WTC11 (cell line): ENCODE measurements at regions not wholly inside any gene's neighbourhood (a gene's known extent, or its start where the extent isn't known, plus 50 kb on each side); places are given as distances from the start of the nearest gene placed in this dataset.

ENCODE experiments used
- ATAC-seq: fragments of 200-7000 bp; cut with Tn5 transposase; 2 replicates; pipeline ENCODE4 v1.10.0; 2021; ENCODE audit warnings: mild to moderate bottlenecking, moderate library complexity
- CTCF ChIA-PET: fragments of 300-600 bp; sonication (Branson Sonifier 250); formaldehyde crosslinking; loops from one replicate; lab custom pipeline; 2021; ENCODE audit warnings: antibody characterized with exemption; lab: Charles Lee
- POLR2A ChIA-PET: fragments of 350-600 bp; sonication (Branson Sonifier 250); formaldehyde crosslinking; loops from one replicate; lab custom pipeline; 2021; ENCODE audit warnings: antibody characterized with exemption; lab: Charles Lee
- DNase-seq: peaks from one replicate; pipeline ENCODE4 v3.0.0; 2021; ENCODE audit warnings: low spot score
- H3K27ac Mint-ChIP-seq: 2 replicates; pipeline ENCODE4 v1.8.0; 2021; ENCODE audit warnings: mixed read lengths
- H3K27me3 Mint-ChIP-seq: 2 replicates; pipeline ENCODE4 v1.8.0; 2021; ENCODE audit warnings: low read depth, mild to moderate bottlenecking, moderate library complexity, mixed read lengths
- H3K36me3 Mint-ChIP-seq: 2 replicates; pipeline ENCODE4 v1.8.0; 2021; ENCODE audit warnings: mixed read lengths
- H3K4me1 Mint-ChIP-seq: 2 replicates; pipeline ENCODE4 v1.8.0; 2022; ENCODE audit warnings: mixed read lengths
- H3K4me3 Mint-ChIP-seq: 2 replicates; pipeline ENCODE4 v1.8.0; 2021; ENCODE audit warnings: mild to moderate bottlenecking, moderate library complexity, mixed read lengths
- H3K9me3 Mint-ChIP-seq: 2 replicates; pipeline ENCODE4 v1.8.0; 2021; ENCODE audit warnings: mixed read lengths
- ATF1 ChIP-seq: sonication (generic); formaldehyde crosslinking; IDR thresholded peaks from 2 replicates; pipeline ENCODE4 v1.8.1; 2023; ENCODE audit warnings: mild to moderate bottlenecking, moderate library complexity, missing genetic modification reagents
- CREB1 ChIP-seq: sonication (generic); formaldehyde crosslinking; IDR thresholded peaks from 2 replicates; pipeline ENCODE4 v1.8.0; 2023; ENCODE audit warnings: mild to moderate bottlenecking, missing genetic modification reagents
- FOXK1 ChIP-seq: sonication (generic); formaldehyde crosslinking; IDR thresholded peaks from 2 replicates; pipeline ENCODE4 v1.8.0; 2022; ENCODE audit warnings: mild to moderate bottlenecking, moderate library complexity, missing genetic modification reagents
- FOXP1 ChIP-seq: sonication (generic); formaldehyde crosslinking; IDR thresholded peaks from 2 replicates; pipeline ENCODE4 v1.8.0; 2022; ENCODE audit warnings: missing genetic modification reagents, mild to moderate bottlenecking, moderate library complexity, borderline replicate concordance
- NFATC4 ChIP-seq: fragments of 250-450 bp; sonication (Bioruptor Pico); IDR thresholded peaks from 2 replicates; pipeline ENCODE4 v1.9.0; 2021; ENCODE audit warnings: mild to moderate bottlenecking
- NFE2L1 ChIP-seq: sonication (generic); formaldehyde crosslinking; IDR thresholded peaks from 2 replicates; pipeline ENCODE4 v1.8.1; 2023; ENCODE audit warnings: missing genetic modification reagents
- RELA ChIP-seq: sonication (generic); formaldehyde crosslinking; IDR thresholded peaks from 2 replicates; pipeline ENCODE4 v1.8.1; 2022; ENCODE audit warnings: missing genetic modification reagents, mild to moderate bottlenecking, borderline replicate concordance
- SP1 ChIP-seq: sonication (generic); formaldehyde crosslinking; conservative IDR thresholded peaks from 2 replicates; pipeline ENCODE4 v1.8.1; 2022; ENCODE audit warnings: missing genetic modification reagents
- TEAD4 ChIP-seq: sonication (generic); formaldehyde crosslinking; IDR thresholded peaks from 2 replicates; pipeline ENCODE4 v1.8.0; 2022; ENCODE audit warnings: mild to moderate bottlenecking, missing genetic modification reagents
- TF ChIP-seq, protein P1 (sequence below): sonication (generic); formaldehyde crosslinking; IDR thresholded peaks from 2 replicates; pipeline ENCODE4 v1.8.1; 2022; ENCODE audit warnings: missing genetic modification reagents, borderline replicate concordance
- TF ChIP-seq, protein P2 (sequence below): sonication (generic); formaldehyde crosslinking; conservative IDR thresholded peaks from 2 replicates; pipeline ENCODE4 v1.8.1; 2022; ENCODE audit warnings: mild to moderate bottlenecking, missing genetic modification reagents
- TF ChIP-seq, protein P3 (sequence below): sonication (generic); formaldehyde crosslinking; IDR thresholded peaks from 2 replicates; pipeline ENCODE4 v1.8.0; 2023; ENCODE audit warnings: mild to moderate bottlenecking, missing genetic modification reagents
- TF ChIP-seq, protein P4 (sequence below): sonication (generic); formaldehyde crosslinking; IDR thresholded peaks from 2 replicates; pipeline ENCODE4 v1.8.1; 2022; ENCODE audit warnings: low read depth, missing genetic modification reagents, borderline replicate concordance
- TF ChIP-seq, protein P5 (sequence below): sonication (generic); formaldehyde crosslinking; IDR thresholded peaks from 2 replicates; pipeline ENCODE4 v1.8.1; 2023; ENCODE audit warnings: mild to moderate bottlenecking, missing genetic modification reagents, moderate library complexity
- TF ChIP-seq, protein P6 (sequence below): fragments of 250-450 bp; sonication (Bioruptor Pico); conservative IDR thresholded peaks from 2 replicates; pipeline ENCODE4 v1.9.0; 2021; ENCODE audit warnings: mild to moderate bottlenecking
- TF ChIP-seq, protein P7 (sequence below): sonication (generic); formaldehyde crosslinking; IDR thresholded peaks from 2 replicates; pipeline ENCODE4 v1.8.1; 2023; ENCODE audit warnings: mild to moderate bottlenecking, missing genetic modification reagents, moderate library complexity
- TF ChIP-seq, protein P8 (sequence below): sonication (generic); formaldehyde crosslinking; IDR thresholded peaks from 2 replicates; pipeline ENCODE4 v1.8.1; 2022; ENCODE audit warnings: mild to moderate bottlenecking, missing genetic modification reagents, moderate library complexity, borderline replicate concordance
- TF ChIP-seq, protein P9 (sequence below): fragments of 250-450 bp; sonication (Bioruptor Pico); IDR thresholded peaks from 2 replicates; pipeline ENCODE4 v1.8.0; 2021; ENCODE audit warnings: mild to moderate bottlenecking
- TF ChIP-seq, protein P10 (sequence below): sonication (generic); formaldehyde crosslinking; IDR thresholded peaks from 2 replicates; pipeline ENCODE4 v1.8.1; 2022; ENCODE audit warnings: mild to moderate bottlenecking, moderate library complexity, missing genetic modification reagents

DNA sequence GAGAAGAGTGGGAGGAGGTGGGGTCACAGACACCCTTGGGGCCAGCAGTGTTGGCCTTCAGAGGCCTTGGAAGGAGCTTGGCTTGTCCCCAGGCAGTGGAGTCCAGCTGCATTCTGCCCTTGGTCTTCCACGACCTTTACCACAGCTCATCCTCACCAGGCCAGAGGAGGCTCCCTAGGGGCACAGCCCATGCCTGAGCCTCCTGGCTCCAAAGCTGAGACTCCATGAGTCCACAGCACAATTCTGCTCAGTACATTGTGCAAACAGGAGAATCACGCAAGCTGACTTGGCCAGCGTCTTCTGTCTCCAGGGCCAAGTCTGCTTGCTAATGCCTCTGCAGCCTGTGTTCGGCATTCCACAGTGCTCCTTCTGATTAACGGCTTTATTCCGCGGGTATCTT, 337.2 kb downstream of the SMOC2 start:
- peaks cover 43% of the 10 kb centered on the region for H3K9me3 Mint-ChIP-seq
- H3K4me1 Mint-ChIP-seq, result no peaks in the 10 kb centered on the region
- ATAC-seq, result no peak
- no peak overlapping the region for H3K27ac Mint-ChIP-seq
- DNase-seq, result no peak
- ChIA-PET POLR2A (no interaction called here), CTCF (no interaction called here)
- peaks cover 27% of the 10 kb centered on the region for H3K36me3 Mint-ChIP-seq
- TF ChIP-seq TEAD4 (no peak), RELA (no peak), CREB1 (CRISPR knock-in tag) (no peak), NFATC4 (CRISPR knock-in tag) (no peak), NFE2L1 (CRISPR knock-in tag) (no peak), SP1 (CRISPR knock-in tag) (no peak), FOXK1 (no peak), ATF1 (CRISPR knock-in tag) (no peak), FOXP1 (CRISPR knock-in tag) (no peak)
- TF ChIP-seq, protein P1, sequence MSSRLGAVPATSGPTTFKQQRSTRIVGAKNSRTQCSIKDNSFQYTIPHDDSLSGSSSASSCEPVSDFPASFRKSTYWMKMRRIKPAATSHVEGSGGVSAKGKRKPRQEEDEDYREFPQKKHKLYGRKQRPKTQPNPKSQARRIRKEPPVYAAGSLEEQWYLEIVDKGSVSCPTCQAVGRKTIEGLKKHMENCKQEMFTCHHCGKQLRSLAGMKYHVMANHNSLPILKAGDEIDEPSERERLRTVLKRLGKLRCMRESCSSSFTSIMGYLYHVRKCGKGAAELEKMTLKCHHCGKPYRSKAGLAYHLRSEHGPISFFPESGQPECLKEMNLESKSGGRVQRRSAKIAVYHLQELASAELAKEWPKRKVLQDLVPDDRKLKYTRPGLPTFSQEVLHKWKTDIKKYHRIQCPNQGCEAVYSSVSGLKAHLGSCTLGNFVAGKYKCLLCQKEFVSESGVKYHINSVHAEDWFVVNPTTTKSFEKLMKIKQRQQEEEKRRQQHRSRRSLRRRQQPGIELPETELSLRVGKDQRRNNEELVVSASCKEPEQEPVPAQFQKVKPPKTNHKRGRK, result no peak
- TF ChIP-seq, protein P2, sequence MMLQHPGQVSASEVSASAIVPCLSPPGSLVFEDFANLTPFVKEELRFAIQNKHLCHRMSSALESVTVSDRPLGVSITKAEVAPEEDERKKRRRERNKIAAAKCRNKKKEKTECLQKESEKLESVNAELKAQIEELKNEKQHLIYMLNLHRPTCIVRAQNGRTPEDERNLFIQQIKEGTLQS (CRISPR knock-in tag), result no peak
- TF ChIP-seq, protein P3, sequence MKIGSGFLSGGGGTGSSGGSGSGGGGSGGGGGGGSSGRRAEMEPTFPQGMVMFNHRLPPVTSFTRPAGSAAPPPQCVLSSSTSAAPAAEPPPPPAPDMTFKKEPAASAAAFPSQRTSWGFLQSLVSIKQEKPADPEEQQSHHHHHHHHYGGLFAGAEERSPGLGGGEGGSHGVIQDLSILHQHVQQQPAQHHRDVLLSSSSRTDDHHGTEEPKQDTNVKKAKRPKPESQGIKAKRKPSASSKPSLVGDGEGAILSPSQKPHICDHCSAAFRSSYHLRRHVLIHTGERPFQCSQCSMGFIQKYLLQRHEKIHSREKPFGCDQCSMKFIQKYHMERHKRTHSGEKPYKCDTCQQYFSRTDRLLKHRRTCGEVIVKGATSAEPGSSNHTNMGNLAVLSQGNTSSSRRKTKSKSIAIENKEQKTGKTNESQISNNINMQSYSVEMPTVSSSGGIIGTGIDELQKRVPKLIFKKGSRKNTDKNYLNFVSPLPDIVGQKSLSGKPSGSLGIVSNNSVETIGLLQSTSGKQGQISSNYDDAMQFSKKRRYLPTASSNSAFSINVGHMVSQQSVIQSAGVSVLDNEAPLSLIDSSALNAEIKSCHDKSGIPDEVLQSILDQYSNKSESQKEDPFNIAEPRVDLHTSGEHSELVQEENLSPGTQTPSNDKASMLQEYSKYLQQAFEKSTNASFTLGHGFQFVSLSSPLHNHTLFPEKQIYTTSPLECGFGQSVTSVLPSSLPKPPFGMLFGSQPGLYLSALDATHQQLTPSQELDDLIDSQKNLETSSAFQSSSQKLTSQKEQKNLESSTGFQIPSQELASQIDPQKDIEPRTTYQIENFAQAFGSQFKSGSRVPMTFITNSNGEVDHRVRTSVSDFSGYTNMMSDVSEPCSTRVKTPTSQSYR (CRISPR knock-in tag), result no peak
- TF ChIP-seq, protein P4, sequence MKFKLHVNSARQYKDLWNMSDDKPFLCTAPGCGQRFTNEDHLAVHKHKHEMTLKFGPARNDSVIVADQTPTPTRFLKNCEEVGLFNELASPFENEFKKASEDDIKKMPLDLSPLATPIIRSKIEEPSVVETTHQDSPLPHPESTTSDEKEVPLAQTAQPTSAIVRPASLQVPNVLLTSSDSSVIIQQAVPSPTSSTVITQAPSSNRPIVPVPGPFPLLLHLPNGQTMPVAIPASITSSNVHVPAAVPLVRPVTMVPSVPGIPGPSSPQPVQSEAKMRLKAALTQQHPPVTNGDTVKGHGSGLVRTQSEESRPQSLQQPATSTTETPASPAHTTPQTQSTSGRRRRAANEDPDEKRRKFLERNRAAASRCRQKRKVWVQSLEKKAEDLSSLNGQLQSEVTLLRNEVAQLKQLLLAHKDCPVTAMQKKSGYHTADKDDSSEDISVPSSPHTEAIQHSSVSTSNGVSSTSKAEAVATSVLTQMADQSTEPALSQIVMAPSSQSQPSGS (CRISPR knock-in tag), result no peak
- TF ChIP-seq, protein P5, sequence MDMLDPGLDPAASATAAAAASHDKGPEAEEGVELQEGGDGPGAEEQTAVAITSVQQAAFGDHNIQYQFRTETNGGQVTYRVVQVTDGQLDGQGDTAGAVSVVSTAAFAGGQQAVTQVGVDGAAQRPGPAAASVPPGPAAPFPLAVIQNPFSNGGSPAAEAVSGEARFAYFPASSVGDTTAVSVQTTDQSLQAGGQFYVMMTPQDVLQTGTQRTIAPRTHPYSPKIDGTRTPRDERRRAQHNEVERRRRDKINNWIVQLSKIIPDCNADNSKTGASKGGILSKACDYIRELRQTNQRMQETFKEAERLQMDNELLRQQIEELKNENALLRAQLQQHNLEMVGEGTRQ, result no peak
- TF ChIP-seq, protein P6, sequence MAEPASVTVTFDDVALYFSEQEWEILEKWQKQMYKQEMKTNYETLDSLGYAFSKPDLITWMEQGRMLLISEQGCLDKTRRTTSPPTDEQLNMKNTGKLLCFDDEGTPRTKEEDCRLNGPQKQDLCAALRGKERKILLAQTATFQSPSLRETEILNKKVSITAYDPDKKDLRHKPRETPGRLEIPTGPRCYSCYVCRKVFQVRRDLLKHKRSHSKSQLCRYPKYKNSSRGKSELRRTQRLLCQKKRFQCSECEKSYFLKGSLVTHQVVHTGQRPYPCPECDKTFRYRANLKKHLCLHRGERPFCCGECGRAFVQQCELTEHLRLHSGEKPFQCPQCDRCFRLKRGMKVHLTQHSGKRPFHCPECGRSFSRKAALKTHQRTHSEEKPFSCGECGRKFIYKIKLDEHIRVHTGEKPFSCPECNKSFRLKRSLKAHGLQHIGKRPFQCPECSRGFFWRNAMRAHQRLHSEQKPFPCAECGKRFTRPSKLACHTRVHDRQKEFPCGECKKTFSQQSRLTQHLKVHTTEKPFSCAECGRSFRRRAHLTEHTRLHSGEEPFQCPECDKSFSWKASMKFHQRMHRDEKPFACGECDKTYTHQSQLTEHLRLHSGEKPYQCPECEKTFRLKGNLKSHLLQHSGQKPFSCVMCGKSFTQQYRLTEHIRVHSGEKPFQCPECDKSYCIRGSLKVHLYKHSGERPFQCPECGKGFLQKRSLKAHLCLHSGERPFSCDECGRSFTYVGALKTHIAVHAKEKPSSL, result no peak
- TF ChIP-seq, protein P7, sequence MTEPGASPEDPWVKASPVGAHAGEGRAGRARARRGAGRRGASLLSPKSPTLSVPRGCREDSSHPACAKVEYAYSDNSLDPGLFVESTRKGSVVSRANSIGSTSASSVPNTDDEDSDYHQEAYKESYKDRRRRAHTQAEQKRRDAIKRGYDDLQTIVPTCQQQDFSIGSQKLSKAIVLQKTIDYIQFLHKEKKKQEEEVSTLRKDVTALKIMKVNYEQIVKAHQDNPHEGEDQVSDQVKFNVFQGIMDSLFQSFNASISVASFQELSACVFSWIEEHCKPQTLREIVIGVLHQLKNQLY (CRISPR knock-in tag), result no peak
- TF ChIP-seq, protein P8, sequence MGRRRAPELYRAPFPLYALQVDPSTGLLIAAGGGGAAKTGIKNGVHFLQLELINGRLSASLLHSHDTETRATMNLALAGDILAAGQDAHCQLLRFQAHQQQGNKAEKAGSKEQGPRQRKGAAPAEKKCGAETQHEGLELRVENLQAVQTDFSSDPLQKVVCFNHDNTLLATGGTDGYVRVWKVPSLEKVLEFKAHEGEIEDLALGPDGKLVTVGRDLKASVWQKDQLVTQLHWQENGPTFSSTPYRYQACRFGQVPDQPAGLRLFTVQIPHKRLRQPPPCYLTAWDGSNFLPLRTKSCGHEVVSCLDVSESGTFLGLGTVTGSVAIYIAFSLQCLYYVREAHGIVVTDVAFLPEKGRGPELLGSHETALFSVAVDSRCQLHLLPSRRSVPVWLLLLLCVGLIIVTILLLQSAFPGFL, result no peak
- TF ChIP-seq, protein P9, sequence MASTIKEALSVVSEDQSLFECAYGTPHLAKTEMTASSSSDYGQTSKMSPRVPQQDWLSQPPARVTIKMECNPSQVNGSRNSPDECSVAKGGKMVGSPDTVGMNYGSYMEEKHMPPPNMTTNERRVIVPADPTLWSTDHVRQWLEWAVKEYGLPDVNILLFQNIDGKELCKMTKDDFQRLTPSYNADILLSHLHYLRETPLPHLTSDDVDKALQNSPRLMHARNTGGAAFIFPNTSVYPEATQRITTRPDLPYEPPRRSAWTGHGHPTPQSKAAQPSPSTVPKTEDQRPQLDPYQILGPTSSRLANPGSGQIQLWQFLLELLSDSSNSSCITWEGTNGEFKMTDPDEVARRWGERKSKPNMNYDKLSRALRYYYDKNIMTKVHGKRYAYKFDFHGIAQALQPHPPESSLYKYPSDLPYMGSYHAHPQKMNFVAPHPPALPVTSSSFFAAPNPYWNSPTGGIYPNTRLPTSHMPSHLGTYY, result no peak
- TF ChIP-seq, protein P10, sequence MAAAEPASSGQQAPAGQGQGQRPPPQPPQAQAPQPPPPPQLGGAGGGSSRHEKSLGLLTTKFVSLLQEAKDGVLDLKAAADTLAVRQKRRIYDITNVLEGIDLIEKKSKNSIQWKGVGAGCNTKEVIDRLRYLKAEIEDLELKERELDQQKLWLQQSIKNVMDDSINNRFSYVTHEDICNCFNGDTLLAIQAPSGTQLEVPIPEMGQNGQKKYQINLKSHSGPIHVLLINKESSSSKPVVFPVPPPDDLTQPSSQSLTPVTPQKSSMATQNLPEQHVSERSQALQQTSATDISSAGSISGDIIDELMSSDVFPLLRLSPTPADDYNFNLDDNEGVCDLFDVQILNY (CRISPR knock-in tag), result no peak
- no peaks in the 10 kb centered on the region for H3K27me3 Mint-ChIP-seq
- no peak overlapping the region for H3K4me3 Mint-ChIP-seq
